HuH-7.5 (cell line): ENCODE measurements at regions not wholly inside any gene's neighbourhood (a gene's known extent, or its start where the extent isn't known, plus 50 kb on each side); places are given as distances from the start of the nearest gene placed in this dataset.
"Not testable (repeated sequence)": the region's sequence is repeated elsewhere in the genome, so short reads cannot be mapped to it uniquely, and the experiment has no call there.

Experiments used
- DNase-seq: peaks from one replicate; pipeline ENCODE4 v3.0.0; 2011; ENCODE audit warnings: low spot score

DNA sequence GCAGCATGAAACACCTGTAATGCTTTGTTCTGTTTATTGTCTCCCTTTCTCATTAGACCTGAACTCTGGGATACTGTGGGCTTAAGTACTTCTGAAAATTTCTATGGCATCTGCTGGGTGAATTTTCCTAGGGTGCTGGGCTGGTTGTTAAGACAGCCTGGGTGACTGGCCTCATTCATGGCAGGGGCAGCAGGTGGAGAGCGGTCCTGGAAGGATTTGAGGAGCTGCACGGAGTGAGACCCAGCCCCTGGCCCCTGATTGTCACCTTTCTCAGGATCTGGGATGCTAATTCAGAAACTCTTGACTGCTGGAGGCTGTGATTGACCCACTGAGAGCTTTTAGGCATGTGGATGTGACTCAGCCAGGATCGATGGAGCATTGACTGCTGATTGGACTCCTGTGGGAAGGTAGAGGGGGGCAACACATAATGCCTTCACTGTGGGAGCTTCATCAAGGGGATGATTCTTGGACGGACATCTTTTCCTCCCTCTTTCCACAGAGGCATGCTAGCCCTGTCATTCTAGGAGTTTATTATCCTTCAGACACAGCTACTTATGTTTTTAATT is 252.0 kb downstream of the GOLGA6L6 start:
- not testable (repeated sequence) for DNase-seq

DNA sequence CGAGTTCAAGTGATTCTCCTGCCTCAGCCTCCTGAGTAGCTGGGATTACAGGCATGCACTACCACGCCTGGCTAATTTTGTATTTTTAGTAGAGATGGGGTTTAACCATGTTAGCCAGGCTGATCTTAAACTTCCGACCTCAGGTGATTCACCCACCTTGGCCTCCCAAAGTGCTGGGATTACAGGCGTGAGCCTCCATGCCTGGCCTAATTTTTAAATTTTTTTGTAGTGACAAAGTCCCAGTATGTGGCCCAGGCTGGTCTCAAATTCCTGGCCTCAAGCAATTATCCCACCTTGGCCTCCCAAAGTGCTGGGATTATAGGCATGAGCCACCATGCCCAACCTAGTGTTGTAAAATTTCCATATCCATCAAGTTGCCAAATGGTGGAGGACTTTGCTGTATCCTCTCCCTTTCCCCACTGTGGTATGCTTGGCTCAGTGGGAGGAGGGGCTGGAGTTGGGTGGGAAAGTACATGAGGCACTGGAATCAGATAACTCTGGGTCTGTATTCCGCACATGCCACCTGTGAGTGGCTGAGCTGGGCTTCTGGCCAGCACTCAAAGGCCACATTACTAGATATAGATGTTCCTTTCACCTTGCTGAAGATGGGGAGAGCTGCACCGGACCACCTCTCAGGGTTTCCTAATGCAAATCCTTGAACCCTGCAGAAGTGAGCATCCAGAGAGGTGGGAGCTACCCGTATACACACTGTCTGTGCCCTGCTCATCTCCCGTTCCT is 252.6 kb downstream of the GOLGA6L6 start:
- not testable (repeated sequence) for DNase-seq

DNA sequence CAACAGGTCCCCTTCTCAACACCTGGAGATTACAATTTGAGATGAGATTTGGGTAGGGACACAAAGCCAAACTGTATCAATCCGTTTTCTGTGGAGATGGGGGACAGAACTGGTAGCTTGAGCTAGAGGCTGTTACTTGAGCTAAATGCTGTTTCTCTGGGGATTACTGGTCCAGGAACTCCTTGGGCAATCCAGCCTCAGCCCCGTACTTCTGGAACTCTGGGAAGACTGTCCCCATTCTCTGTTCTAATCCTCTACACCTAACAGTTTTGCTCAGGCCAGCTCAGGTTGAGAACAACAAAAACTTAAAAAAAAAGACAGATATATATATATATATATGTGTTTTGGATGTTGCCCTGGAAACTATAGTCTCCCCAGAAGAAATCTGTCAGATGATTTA is 255.0 kb downstream of the GOLGA6L6 start:
- not testable (repeated sequence) for DNase-seq

DNA sequence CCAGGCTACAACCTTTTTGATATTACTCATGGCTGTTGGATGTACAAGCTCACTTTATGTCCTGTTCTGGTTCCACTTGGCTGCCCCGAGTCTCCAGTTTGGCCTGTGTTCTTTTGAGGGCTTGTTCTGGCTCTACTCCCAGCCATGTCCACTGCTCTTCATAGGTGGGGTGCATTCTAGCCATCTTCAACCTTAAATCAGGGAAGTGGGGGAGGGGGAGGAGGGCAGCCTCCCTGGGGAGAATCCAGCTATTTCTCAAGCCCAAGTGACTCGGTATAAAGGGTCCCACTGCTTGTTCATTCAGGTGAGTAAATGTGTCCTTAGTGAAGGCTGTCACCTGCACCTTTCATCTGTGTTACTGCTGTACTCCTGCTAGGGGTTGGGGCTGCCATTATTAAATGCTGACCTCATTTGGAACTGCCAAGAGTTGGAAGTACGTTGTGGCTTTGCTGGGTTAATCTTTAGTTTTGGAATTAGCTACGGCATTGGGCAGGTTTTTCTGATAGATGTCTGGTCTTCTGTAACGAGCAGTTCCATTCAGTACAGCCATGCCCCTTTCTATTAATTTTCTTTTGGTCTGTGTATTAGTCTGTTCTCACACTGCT is 255.8 kb downstream of the GOLGA6L6 start:
- DNase-seq, result not testable (repeated sequence)

DNA sequence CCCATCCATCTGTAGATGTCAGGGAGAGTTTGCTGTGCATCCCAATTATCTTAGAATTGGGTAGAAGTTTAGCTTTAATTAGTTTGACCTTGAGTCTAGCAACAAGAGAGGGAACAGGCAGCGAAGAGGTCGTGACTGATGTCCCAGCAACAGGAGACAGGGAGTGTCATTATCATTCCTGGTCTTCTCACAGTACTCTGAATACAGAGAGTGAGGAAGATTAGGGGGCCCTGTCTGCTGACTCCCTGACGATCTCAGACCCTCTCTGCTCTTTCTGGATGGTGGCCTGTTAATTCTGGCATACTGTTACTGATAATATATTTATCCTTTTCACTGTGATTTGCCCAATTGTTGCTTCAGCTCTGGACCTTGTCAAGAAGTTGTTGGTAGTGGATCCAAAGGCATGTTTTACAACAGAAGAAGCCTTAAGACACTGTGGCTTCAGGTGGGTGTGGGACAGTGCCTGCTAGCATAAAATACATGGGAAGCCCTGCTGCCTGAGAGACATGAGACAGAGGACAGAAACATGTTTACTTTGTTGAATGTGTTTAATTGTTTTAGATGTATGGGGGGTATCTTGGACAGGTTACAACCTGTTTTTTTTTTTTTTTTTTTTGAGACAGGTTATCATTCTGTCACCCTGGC is 256.6 kb downstream of the GOLGA6L6 start:
- not testable (repeated sequence) for DNase-seq

DNA sequence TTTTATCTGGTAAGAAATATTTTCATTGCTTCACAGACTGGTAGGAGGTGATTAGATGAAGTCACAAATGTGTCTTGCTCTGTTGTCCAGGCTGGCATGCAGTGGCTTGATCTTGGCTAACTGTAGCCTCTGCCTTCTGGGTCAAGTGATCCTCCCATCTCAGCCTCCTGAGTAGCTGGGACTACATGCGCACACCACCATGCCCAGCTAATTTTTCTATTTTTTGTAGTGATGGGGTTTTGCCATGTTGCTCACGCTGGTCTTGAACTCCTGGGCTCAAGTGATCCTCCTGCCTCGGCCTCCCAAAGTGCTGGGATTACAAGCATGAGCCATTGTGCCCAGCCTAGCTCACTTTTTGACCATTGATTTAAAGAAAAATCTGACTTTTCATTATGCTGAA is 257.9 kb downstream of the GOLGA6L6 start:
- DNase-seq, result not testable (repeated sequence)

DNA sequence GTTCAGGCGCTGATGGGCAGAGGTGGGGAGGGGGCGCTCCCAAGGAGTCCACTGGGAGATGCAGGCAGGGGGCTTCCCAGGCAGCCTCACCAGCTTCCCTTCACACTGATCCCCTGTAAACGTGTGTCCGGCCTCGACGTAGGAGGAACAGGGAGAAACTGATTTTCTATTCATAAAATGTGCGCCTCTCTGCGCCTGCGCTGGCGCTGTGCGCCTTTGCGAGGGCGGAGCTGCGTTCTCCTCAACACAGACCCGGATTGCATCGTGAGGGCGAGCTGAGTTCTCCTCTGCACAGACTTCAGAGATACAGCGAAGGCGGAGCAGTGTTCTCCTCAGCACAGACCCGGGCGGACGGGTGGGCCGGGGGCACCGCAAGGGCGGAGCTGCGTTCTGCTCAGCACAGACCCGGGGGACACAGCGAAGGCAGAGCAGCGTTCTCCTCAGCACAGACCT is 259.1 kb downstream of the GOLGA6L6 start:
- not testable (repeated sequence) for DNase-seq

DNA sequence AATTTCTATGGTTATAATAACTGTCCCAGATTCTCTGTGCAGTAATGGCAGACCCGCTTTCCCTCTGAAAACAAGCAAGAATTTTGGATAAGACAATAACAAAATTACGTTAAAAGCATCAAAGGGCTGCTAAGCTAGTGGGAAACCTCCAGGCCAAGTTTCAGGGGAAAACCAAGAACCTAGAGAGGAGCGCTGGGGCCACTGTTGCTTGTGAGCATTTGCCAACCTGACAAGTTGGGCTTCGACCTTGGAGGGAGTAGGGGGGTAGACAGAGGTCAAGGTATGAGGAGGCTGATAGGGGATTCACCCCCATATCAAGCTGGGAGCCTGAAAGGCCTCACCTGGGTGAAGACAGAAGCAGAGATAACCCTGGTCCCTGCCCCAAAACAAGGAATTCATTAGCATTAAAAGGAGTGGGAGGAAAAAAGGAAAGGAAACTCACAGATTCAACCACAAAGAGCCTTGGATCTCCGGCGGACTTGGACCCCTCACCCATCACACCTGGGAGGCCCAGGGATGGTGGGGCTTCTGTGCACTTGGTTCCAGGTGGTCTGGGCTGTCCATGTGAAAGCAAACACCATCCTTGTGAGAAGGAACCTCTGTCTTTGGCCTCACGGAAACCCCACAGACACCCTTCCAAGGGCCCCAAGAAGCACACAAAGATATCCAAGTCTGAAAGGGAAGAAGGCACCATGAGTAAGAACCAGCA is 259.9 kb downstream of the GOLGA6L6 start:
- not testable (repeated sequence) for DNase-seq

DNA sequence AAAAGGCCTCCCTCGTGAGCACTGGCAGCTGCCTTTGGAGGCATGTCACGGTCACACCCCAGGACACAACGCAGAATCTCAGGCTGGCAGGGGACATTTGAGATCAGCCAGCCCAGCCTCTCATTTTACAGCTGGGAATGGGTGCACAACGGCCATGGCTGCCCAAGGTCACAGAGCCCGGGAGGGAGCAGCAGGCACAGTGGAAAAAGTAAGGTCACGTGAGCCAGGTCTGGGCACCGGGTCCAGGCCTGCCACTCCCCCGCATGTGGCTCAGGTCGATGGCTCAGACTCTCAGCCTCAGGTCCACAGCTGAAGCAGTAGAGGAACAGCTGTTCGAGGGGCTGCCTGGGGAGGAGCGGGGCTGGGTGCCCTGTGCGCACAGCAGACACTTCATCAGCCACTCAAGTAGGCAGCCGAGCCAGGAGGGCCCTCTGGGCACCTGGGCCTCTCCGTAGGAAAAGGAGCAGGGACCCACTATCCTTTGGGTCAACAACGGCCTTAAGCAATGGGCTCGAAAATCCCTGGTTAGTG is 260.6 kb downstream of the GOLGA6L6 start:
- no peak for DNase-seq

DNA sequence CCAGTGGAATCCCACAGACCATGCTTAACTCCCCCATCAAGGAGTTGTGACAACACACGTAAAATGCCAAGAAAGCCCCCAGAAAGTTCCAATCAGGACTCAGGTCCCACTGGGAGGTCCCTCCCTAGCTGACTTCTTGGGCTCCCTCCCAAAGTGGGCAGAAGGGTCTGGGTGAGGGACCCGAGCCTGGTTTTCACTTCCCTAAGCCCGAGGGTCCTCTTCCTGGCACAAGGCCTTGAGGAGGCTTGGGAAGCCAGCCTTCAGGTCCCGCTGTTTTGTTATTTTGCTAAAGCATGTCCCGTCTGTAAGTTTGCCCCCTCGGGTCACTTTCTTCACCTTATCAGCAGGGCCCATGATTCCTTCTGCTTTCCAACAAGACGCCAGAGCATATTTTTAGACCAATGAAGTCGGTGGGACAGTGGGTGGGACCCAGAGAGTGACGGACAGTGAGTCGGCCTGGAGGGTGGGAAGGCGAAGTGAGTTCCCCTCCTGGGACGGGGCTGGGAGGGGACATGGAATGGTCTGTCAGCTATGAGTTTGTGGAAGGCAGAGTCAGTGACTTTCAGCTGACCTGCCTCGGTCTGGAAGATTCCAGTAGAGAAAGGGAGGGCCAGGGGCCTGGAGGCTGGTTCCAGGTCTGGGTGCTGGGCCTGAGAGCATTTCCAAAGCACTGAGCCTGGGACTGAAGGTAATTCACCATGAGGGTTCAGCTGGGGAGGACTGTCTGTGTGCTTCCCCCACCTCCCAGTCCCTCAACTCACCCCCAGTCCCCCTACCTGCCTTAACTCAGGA is 261.3 kb downstream of the GOLGA6L6 start:
- not testable (repeated sequence) for DNase-seq

DNA sequence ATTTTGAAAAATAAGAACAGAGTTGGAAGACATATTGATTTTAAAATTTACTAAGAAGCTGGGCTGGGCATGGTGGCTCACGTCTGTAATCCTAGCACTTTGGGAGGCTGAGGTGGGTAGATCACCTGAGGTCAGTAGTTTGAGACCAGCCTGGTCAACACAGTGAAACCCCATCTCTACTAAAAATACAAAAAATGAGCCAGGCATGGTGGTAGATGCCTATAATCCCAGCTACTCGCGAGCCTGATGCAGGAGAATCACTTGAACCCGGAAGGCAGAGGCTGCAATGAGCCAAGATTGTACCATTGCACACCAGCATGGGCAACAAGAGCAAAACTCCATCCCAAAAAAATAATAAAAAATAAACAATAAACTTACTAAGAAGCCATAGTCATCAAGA is 262.5 kb downstream of the GOLGA6L6 start:
- not testable (repeated sequence) for DNase-seq

DNA sequence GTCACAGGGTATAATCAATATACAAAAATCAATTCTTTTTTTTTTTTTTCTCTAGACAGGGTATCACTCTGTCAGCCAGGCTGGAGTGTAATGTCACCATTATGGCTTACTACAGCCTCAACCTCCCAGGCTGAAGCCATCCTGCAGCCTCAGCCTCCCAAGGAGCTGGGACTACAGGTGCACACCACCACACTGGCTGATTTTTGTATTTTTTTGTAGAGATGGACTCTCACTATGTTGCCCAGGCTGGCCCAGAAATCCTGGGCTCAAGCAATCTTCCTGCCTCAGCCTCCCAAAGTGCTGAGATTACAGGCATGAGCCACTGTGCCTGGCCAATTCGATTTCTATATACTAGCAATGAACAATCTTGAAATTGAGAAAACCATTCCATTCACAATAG is 263.2 kb downstream of the GOLGA6L6 start:
- DNase-seq, result not testable (repeated sequence)

DNA sequence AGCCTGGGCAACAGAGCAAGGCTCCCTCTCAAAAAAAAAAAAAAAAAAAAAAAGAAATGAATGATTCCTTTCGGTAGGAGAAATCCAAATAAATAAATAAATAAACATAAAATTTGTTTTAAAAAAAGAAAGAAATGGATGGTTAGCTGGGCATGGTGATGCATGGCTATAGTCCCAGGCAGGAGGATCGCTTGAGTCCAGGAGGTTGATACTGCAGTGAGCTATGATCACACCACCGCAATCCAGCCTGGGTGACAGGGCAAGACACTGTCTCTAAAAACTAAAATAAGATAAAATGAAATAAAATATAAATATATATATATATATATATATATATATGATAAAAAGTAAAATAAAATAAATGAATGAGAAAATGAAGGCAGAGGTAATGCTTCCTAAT is 264.1 kb downstream of the GOLGA6L6 start:
- not testable (repeated sequence) for DNase-seq

DNA sequence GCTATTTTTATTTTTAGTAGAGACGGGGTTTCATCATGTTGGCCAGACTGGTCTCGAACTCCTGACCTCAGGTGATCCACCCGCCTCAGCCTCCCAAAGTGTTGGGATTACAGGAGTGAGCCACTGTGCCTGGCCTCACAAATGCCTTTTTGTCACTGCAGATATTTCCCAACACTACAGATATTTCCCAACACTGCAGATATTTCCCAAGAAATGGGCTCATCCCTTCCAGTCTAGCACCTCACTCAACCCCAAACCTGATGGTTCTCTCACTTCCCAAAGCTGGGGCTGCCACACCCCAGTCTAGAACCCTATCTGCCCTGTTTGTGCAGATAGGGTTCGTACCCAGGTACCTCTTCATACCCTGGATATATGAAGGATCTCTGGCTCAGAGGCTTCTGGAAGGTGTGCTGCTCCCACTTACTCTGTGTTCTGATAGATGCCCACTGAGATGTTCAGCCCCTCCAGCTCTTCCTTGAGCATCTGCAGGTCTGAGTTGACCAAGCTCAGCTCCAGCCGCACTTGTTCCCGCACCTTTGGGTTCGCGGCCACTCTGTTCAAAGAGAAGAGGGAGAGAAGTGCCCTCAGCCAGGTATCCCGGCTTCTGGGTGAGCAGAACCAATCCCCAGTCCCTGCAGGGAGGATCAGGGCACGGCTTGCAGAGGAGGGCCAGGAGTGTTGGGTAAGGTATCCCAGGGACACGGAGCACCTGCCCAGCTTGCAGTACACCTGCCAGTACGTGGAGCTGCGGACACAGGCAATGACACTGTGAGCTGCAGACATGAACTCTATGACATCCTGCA is 265.1 kb downstream of the GOLGA6L6 start:
- not testable (repeated sequence) for DNase-seq

DNA sequence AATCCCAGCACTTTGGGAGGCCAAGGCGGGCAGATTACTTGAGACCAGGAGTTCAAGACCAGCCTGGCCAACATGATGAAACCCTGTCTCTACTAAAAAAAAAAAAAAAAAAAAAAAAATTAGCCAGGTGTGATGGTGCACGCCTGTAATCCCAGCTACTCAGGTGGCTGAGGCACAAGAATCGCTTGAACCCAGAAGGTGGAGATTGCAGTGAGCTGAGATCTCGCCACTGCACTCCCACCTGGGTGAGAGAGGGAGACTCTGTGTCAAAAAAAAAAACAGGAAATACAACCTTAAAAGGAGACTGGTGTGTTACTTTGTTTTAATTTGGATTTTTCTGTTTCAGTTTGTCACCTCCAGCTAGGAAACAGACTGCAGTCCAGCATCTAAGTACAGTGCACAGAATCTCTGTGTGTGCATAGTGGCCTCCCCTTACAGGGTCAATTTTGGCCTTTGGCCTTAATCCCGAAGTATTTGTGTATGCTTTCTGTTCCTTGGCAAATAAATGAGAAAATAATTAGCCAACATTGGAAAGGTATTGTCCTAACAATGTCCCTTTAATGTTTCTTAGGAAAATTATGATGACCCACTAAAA is 266.1 kb downstream of the GOLGA6L6 start:
- not testable (repeated sequence) for DNase-seq

DNA sequence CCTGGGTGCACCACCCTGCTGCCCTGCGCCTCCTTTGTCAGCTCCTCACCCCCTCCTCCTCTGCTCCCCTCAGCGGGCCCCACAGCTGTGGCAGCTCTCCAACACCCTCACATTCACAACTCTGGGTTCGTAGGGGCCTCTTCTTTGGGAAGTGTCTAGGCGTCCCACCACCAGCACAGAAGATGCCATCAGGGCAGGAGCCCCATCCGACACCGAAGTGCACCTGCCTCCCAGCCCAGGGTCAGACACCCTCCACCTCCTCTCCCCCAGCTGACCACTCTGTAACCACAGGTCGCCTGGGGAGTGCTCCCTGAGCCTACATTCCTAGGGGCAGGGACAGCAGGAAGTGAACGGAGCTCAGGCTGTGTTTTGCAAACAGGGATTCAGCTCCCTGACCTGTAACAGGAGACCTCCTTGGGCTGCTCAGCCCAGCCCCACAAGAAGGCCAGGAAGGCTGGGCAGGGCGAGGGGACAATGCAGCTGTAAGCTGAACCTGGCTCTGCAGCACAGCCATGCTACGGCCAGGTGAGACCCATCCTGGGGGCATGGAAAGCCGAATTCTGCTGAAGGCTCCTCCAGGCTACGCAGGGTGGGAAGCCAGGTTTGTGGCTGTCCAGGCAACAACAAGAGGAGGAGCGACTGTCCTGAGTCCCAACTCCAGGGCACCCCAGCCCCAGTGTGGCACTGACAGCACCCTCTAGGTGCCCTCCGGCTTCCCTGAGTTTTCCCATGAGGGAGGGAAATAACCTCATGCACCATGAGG is 269.0 kb downstream of the GOLGA6L6 start:
- DNase-seq, result no peak

DNA sequence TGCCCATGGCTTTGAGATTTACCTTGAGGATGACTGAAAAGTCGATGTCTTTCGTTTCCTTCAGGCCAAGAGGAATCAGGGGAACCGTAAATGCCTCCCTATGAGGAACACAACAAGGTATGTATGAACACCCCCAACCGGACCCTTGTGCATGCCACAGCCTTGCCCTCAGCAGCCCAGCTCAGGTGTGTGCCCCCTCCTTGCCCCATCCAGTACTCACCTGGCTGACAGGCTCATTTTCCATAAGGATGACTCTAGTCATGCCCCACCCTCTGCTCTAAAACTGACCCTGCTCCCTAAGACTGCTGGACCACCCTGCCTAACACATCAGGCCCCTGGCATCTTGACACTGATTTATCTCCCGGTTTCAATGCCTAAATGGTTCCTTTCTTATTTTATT is 270.0 kb downstream of the GOLGA6L6 start:
- DNase-seq, result no peak

DNA sequence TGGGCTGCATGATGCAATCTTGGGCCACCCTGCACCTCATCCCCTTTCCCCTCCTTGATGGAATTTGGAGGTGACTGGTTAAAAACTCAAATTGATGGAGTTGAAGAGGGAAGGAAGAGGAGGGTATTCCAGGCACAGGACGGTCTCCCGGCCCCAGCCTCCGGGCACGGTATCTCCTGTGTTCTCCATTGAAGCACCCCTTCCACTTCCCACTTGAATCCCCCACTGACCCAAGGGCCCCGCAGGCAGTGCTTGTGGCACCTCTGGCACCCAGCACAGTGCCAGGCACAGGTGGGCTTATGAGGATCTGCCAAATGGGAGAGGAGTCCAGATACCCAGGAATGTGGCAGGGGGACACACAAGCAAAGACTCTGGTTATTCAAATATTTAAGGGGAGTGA is 271.6 kb downstream of the GOLGA6L6 start:
- DNase-seq, result not testable (repeated sequence)

DNA sequence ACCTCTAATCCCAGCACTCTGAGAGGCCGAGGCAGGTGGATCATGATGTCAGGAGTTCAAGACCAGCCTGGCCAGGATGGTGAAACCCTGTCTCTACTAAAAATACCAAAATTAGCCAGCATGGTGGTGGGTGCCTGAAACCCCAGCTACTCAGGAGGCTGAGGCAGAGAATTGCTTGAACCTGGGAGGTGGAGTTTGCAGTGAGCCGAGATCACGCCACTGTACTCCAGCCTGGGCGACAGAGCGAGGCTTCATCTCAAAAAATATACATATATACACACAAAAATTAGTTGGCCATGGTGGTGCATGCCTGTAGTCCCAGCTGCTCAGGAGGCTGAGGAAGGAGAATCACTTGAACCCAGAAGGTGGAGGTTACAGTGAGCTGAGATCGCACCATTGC is 273.6 kb downstream of the GOLGA6L6 start:
- DNase-seq, result not testable (repeated sequence)
